ENCODE measurements at regions not wholly inside any gene's neighbourhood (a gene's known extent, or its start where the extent isn't known, plus 50 kb on each side); places are given as distances from the start of the nearest gene placed in this dataset.
"Not testable (repeated sequence)": the region's sequence is repeated elsewhere in the genome, so short reads cannot be mapped to it uniquely, and the experiment has no call there.

- peak; percentile 32 for DNase-seq
Measured at GRCh38 chr15:32536507-32537172, 56.6 kb upstream of the GOLGA8N start.

GRCh38 chr15:32536057-32536493 is 57.2 kb upstream of the GOLGA8N start:
- DNase-seq = not testable (repeated sequence)

GRCh38 chr15:32535150-32535898 is 57.9 kb upstream of the GOLGA8N start:
- DNase-seq = not testable (repeated sequence)

- DNase-seq = not testable (repeated sequence)
Measured at GRCh38 chr15:32522900-32523299, 67.5 kb upstream of the GOLGA8O start.

- DNase-seq = not testable (repeated sequence)
Measured at GRCh38 chr15:32522421-32522820, 67.0 kb upstream of the GOLGA8O start.

GRCh38 chr15:32518976-32519375 is 63.5 kb upstream of the GOLGA8O start:
- DNase-seq = not testable (repeated sequence)

GRCh38 chr15:32518013-32518412 is 62.6 kb upstream of the GOLGA8O start:
- DNase-seq = not testable (repeated sequence)

GRCh38 chr15:32516954-32517353 is 61.5 kb upstream of the GOLGA8O start:
- not testable (repeated sequence) for DNase-seq

- not testable (repeated sequence) for DNase-seq
Measured at GRCh38 chr15:32513378-32513777, 57.9 kb upstream of the GOLGA8O start.

GRCh38 chr15:32510027-32510426 is 54.6 kb upstream of the GOLGA8O start:
- not testable (repeated sequence) for DNase-seq

- not testable (repeated sequence) for DNase-seq
Measured at GRCh38 chr15:32508081-32508480, 52.6 kb upstream of the GOLGA8O start.

GRCh38 chr15:32506787-32507186 is 51.4 kb upstream of the GOLGA8O start:
- DNase-seq = not testable (repeated sequence)

GRCh38 chr15:32505633-32506032 is 50.2 kb upstream of the GOLGA8O start:
- DNase-seq = not testable (repeated sequence)

Measured in stimulated activated CD4-positive, alpha-beta T cell treated with anti-CD3 and anti-CD28 coated beads, Interleukin-4, amount 100 ng/mL, for 24 hours (primary cell).